ENCODE measurements at regions not wholly inside any gene's neighbourhood (a gene's known extent, or its start where the extent isn't known, plus 50 kb on each side); places are given as distances from the start of the nearest gene placed in this dataset.

- TF ChIP-seq ZNF19 (tag by site-specific recombination; IDR thresholded peaks at IDR 0.05; ENCODE audit: low read depth) (no peak), CTCF (tag by site-specific recombination; IDR thresholded peaks at IDR 0.05) (no peak), ZBTB10 (tag by site-specific recombination; IDR thresholded peaks at IDR 0.05) (no peak), ZNF121 (tag by site-specific recombination; IDR thresholded peaks at IDR 0.05) (no peak), ZNF221 (tag by site-specific recombination; IDR thresholded peaks at IDR 0.05; ENCODE audit: borderline replicate concordance) (no peak), ZBTB49 (tag by site-specific recombination; IDR thresholded peaks at IDR 0.05; ENCODE audit: low read depth) (no peak), ZNF140 (tag by site-specific recombination; IDR thresholded peaks at IDR 0.05) (no peak), ZNF544 (tag by site-specific recombination; IDR thresholded peaks at IDR 0.05) (no peak), ZNF239 (tag by site-specific recombination; IDR thresholded peaks at IDR 0.05) (no peak), ZNF350 (tag by site-specific recombination; IDR thresholded peaks at IDR 0.05) (no peak), ZBTB1 (tag by site-specific recombination; IDR thresholded peaks at IDR 0.05) (no peak), ZNF488 (tag by site-specific recombination; IDR thresholded peaks at IDR 0.05) (no peak), ZNF670 (tag by site-specific recombination; IDR thresholded peaks at IDR 0.05; ENCODE audit: low read depth) (no peak)
Observed at GRCh38 chr2:18889565-18890332, 300.4 kb upstream of the NT5C1B start.

Data from HEK293 (cell line).